Brain pericyte (primary cell): ENCODE measurements at regions not wholly inside any gene's neighbourhood (a gene's known extent, or its start where the extent isn't known, plus 50 kb on each side); places are given as distances from the start of the nearest gene placed in this dataset.

Source experiments
- DNase-seq: peaks from one replicate; pipeline ENCODE4 v3.0.0-alpha.2; 2012; ENCODE audit warnings: low read depth, low spot score

- no peak for DNase-seq
These were observed 166.5 kb upstream of the COL1A2 start for GRCh38 chr7:94228223-94228622.

GRCh38 chr7:94228678-94229077, 166.0 kb upstream of the COL1A2 start:
- DNase-seq, result no peak

GRCh38 chr7:94231305-94231704, 163.4 kb upstream of the COL1A2 start:
- DNase-seq, result no peak

- DNase-seq, result no peak
These were observed 157.7 kb upstream of the COL1A2 start for GRCh38 chr7:94236960-94237359.

GRCh38 chr7:94237417-94237816, 157.3 kb upstream of the COL1A2 start:
- no peak for DNase-seq

- DNase-seq, result no peak
These were observed 154.9 kb upstream of the COL1A2 start for GRCh38 chr7:94239661-94240234.

GRCh38 chr7:94240902-94241301, 153.8 kb upstream of the COL1A2 start:
- no peak for DNase-seq

GRCh38 chr7:94241402-94241925, 153.2 kb upstream of the COL1A2 start:
- DNase-seq, result no peak

- DNase-seq, result no peak
These were observed 151.5 kb upstream of the COL1A2 start for GRCh38 chr7:94243066-94243711.

- DNase-seq, result no peak
These were observed 149.9 kb upstream of the COL1A2 start for GRCh38 chr7:94244760-94245159.

GRCh38 chr7:94245500-94245899, 149.2 kb upstream of the COL1A2 start:
- no peak for DNase-seq

GRCh38 chr7:94247970-94248369, 146.7 kb upstream of the COL1A2 start:
- no peak for DNase-seq

GRCh38 chr7:94249631-94250030, 145.1 kb upstream of the COL1A2 start:
- no peak for DNase-seq

GRCh38 chr7:94250124-94250523, 144.6 kb upstream of the COL1A2 start:
- DNase-seq, result no peak

GRCh38 chr7:94250987-94251386, 143.7 kb upstream of the COL1A2 start:
- DNase-seq, result no peak

GRCh38 chr7:94252124-94252523, 142.6 kb upstream of the COL1A2 start:
- DNase-seq, result no peak

GRCh38 chr7:94252971-94253370, 141.7 kb upstream of the COL1A2 start:
- no peak for DNase-seq

GRCh38 chr7:94253686-94254085, 141.0 kb upstream of the COL1A2 start:
- no peak for DNase-seq

GRCh38 chr7:94258418-94259300, 136.0 kb upstream of the COL1A2 start:
- no peak for DNase-seq

GRCh38 chr7:94261067-94261466, 133.6 kb upstream of the COL1A2 start:
- no peak for DNase-seq

GRCh38 chr7:94264756-94265155, 129.9 kb upstream of the COL1A2 start:
- DNase-seq, result no peak

- no peak for DNase-seq
These were observed 129.2 kb upstream of the COL1A2 start for GRCh38 chr7:94265456-94265855.

- DNase-seq, result no peak
These were observed 128.5 kb upstream of the COL1A2 start for GRCh38 chr7:94266238-94266644.
